ENCODE measurements at regions not wholly inside any gene's neighbourhood (a gene's known extent, or its start where the extent isn't known, plus 50 kb on each side); places are given as distances from the start of the nearest gene placed in this dataset.

DNA sequence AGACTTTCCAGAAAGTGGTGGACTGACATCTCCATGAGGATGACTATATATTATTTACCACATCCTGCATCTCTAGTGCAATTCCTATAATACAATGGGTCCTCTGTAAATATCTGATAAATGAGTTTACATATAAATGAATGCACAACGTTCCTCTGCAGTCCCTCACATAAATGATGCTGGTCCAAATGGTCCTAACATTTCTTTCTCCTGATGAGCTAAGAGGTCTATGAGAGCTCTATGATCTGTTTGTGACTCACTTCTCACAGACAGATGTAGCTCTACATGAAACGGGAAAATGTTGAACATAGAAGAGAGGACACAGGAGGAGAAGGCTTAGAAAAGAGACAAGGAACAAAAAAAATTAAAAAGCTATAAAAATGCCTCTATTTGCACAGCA, 201.2 kb upstream of the PIK3C3 start:
- DNase-seq (ENCODE audit: low read depth in 3 of 3): no peak

- DNase-seq (ENCODE audit: low read depth in 3 of 3): no peak
These were observed 202.2 kb upstream of the PIK3C3 start for GRCh38 chr18:41752826-41753225.

DNA sequence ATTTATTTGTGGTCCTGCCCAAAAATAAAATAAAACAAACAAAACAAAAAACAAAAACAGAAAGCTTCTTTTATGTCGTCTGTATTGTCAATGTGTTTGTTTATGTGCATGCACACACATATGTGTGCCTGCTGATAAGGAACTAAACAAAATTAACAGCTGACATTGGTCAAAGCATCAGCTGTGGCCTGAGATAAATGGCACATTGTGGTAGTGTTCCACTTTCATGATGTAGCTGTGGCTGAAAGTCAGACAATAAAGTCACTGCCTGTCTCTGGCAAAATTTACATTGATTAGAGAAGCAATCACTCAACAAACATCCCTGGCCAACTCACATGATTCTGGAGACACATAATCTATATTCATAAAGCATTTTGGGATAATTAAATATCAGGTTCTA, 203.4 kb upstream of the PIK3C3 start:
- DNase-seq (ENCODE audit: low read depth in 3 of 3): no peak

- DNase-seq (ENCODE audit: low read depth in 3 of 3): no peak
These were observed 203.9 kb upstream of the PIK3C3 start for GRCh38 chr18:41751161-41751560.

DNA sequence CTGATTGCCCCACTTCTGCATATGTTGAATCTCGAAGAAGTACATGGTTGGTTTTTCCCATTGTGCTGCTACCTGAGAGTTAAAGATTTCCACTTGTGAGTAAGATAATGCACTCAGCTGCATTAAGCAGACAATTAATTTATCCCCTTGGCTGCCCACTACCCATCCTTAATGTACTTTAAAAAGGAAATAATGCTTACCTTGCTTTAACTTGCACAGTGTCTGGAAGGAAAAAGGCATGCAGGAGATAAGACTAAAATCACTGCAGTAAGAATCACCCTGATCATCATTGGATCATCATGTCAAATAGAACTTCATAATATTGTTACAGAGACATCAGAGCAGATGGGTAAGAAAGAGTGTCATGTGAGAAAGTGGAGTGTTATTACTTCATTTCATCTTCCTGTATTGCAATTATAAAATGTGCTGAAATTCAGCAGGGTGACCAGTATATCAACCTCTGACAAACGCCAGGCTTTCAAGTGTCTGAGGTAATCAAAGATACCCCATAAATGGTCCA, 207.3 kb upstream of the PIK3C3 start:
- DNase-seq (ENCODE audit: low read depth in 3 of 3): no peak

GRCh38 chr18:41745166-41746049, 209.6 kb upstream of the PIK3C3 start:
- DNase-seq (ENCODE audit: low read depth in 3 of 3): no peak

DNA sequence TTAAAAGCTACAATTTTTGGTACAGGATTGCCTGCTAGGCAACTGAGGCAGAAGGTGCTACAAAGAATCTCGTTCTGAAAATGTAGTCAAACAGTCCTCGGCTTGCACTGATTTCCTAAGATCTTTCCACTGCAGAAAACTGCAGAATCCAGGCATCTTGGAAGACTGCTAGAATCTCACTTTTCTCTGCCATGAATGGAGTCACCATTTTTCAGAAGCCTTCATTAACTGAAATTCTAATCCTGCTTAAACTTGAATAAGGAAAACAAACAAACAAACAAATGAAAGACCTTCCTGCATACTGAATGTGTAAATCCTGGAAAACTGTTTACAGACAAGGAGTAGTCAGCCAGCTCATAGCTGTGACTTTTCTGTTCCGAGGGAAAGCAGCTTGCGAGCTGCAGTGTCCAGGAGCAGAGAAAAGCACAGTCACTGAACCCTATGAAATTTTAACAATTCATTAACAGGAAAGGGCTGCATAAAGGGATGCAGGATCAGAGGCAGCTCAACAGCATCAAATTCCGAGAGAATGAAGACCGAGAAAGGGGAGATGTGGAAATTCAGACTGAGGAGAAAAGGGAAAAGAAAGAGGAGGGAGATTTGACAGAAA, 210.5 kb upstream of the PIK3C3 start:
- DNase-seq (ENCODE audit: low read depth in 3 of 3): no peak

GRCh38 chr18:41737218-41737617, 217.8 kb upstream of the PIK3C3 start:
- DNase-seq (ENCODE audit: low read depth in 3 of 3): no peak

- no peak for DNase-seq (ENCODE audit: low read depth in 3 of 3)
These were observed 220.1 kb upstream of the PIK3C3 start for GRCh38 chr18:41734917-41735316.

GRCh38 chr18:41732356-41732755, 222.7 kb upstream of the PIK3C3 start:
- DNase-seq (ENCODE audit: low read depth in 3 of 3): no peak

- no peak for DNase-seq (ENCODE audit: low read depth in 3 of 3)
These were observed 223.2 kb upstream of the PIK3C3 start for GRCh38 chr18:41731884-41732283.

GRCh38 chr18:41724195-41724594, 230.8 kb upstream of the PIK3C3 start:
- DNase-seq (ENCODE audit: low read depth in 3 of 3): no peak

DNA sequence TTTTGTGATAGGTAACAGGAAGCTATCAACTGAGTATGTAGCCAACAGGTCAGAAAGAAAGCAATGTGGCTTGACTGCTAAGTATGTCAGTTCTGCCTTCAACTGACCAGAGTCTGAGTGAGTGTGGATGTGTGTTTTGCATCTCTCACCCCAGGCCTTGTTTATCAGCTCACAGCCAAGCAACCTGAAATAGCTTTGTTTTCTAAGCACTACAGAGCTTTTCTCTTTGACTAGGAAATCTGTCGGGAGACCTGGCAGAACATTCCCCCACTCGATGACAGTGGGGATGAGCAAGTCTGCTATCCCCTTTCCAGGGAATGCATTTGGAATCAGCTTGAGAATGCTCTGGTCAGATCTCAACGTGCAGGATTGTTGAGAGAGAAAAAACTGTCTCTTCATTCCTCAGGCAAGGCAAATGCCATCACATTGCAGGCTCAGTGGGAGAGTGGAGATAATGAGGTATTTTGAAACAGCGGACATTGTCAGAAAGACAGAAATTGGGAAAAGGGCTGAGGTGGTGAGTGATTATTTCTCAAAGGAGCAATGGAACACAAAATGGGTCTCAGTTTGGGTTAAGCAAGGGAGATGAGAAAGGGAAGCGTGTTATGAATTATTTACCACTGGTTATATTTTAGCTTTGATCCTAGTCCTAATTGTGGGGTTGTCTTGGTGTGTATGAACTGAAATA, 233.8 kb upstream of the PIK3C3 start:
- no peak for DNase-seq (ENCODE audit: low read depth in 3 of 3)

- no peak for DNase-seq (ENCODE audit: low read depth in 3 of 3)
These were observed 234.8 kb upstream of the PIK3C3 start for GRCh38 chr18:41720226-41720625.

DNA sequence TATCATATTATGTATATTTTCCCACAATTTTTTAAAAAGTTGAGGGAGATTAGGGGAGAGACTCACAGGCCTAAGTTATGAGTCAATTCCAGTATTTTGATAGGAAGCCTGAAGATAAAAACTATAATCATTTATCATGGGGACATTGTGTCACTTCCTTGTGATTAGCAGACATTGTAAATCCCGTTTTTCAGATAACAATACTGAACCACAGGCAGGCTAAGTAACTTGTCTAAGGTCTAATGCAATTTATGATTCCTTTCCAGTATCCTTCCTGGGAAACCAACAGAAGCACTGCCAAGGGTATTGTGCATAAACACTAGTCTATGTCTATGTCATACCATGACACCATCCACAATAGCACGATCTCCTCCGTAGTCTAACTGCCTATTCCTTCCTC, 235.2 kb upstream of the PIK3C3 start:
- DNase-seq (ENCODE audit: low read depth in 3 of 3): no peak

DNA sequence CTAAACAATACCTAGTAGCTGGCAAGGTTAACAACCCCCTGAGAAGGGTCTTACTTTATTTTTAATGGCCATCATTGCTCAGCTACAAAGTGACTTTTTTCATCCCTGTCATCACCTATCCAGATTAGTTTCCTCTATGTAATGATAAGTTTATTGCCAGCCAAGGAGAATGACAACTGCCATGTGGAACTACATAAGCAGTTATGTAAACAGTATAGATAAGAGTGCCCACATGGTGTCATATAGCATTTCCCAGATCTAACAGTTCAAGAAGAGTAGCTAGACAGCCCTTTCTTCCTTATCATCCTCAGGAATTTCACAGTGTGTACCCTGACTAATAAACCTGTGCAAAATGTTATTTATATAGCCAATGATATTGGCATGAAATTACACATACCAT, 240.2 kb upstream of the PIK3C3 start:
- DNase-seq (ENCODE audit: low read depth in 3 of 3): no peak

DNA sequence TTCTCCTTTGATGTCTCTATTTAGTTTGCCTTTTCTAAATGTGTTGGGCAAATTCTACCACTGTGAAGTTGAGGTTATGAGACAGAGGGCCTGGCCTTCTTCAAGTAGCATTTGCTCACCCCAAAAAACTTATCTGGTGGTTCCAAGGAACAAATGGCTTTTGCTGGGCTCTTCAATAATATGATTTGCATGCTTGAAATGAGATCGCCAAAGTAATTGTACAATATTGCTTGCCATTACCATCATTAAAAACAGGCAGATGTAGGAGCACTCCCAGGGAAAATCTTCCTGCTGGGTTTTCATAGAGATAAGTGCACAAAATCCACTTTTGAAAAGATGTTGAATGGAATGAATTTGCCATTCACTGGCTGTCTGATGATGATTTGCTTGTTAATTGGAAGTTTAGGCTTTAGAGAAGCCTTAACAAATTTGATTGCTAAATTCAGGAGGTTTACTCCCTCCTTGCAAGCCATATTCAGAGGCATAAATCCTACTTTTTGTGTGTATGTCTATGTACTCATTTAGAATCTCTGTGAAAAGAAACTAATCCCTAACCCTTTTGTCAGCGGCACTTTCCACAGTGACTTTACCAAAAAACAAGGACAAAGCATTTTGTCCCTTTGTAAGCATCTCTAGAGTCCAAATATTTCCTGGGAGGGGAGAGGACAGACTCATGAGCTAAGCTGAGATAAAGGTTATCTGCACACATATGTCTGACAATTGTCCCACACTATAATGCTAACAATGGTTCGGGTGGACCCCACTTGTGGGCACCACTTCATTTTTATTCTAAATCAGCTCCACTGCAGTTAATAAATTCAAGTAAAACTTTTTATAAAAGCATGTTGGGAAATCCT, 240.8 kb upstream of the PIK3C3 start:
- DNase-seq (ENCODE audit: low read depth in 3 of 3): no peak

DNA sequence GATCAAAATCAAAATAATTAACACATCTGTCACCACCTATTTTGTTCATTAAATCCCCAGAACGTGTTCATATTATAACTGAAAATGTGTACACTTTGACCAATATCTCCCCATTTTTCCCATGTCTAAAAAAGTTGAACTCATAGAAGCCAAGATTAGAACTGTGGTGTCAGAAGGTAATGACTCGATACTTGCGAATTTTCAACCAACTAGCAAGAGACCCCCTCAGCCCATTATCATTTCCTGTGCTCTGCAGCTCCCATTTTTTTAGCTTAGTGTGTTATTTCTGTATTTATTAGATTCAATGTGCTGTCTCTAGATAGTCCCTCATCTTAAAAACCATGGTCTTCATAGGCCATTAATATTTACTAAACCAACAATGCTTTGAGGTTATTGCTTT, 248.7 kb upstream of the PIK3C3 start:
- no peak for DNase-seq (ENCODE audit: low read depth in 3 of 3)

DNA sequence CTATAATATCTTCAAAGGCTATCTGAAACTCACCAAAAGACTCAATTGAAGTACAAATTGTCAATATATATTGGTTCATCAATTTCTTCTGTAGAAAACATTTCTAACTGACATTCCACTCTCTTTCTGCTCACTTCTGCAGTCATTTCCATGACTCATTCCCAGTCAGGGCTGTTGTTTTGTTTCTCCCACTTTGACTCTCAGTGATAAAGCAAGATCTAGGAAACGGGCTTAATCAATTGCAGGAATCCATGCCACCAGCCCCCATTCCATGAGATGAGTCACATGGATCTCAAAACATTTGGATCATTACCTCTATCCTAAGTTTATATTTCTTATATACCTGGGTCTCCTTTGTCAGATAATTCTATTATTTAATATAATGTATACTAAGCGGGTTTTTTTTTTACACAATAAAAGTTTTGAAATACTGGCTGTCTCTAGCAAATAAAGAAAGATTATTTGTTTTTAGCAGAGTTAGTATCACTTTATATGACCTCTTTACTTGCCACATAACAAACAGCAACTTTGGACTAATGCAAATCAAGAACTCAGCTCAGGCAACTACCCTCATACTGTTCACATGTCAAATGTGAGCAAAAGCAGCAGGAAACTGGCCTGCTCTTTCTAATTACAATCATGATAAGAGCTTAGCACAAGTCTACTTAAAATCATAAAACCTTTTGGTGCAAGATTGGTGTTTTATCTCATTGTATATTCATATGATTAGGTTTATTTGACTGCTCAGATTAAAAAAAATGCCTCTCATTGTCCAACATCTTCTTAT, 251.1 kb upstream of the PIK3C3 start:
- no peak for DNase-seq (ENCODE audit: low read depth in 3 of 3)

GRCh38 chr18:41700416-41700815, 254.6 kb upstream of the PIK3C3 start:
- DNase-seq (ENCODE audit: low read depth in 3 of 3): no peak

- no peak for DNase-seq (ENCODE audit: low read depth in 3 of 3)
These were observed 259.6 kb upstream of the PIK3C3 start for GRCh38 chr18:41695441-41695840.

All from stimulated activated CD4-positive, alpha-beta T cell treated with anti-CD3 and anti-CD28 coated beads, TNF-alpha, amount 100 ng/mL, for 48 hours (primary cell).